Breast epithelium (tissue), 3 donors: ENCODE measurements at regions not wholly inside any gene's neighbourhood (a gene's known extent, or its start where the extent isn't known, plus 50 kb on each side); places are given as distances from the start of the nearest gene placed in this dataset.

Experiments
- POLR2A ChIP-seq: fragments of 450-650 bp; IDR thresholded peaks from one replicate; pipeline ENCODE4 v1.6.1; 2016; ENCODE audit warnings: antibody characterized with exemption, mild to moderate bottlenecking, moderate library complexity
- POLR2AphosphoS5 ChIP-seq, 3 donors: sonication (generic); formaldehyde crosslinking; IDR thresholded peaks; one replicate each; pipeline ENCODE4 v1.6.1; 2017; ENCODE audit warnings: antibody characterized with exemption in 3 of 3
- TF ChIP-seq, protein P1 (sequence below), 3 donors: fragments of 450-650 bp; IDR thresholded peaks; one replicate each; pipeline ENCODE4 v1.5.1; 2016 to 2017; ENCODE audit warnings: antibody characterized with exemption in 3 of 3, mild to moderate bottlenecking in 3 of 3, moderate library complexity in 3 of 3

DNA sequence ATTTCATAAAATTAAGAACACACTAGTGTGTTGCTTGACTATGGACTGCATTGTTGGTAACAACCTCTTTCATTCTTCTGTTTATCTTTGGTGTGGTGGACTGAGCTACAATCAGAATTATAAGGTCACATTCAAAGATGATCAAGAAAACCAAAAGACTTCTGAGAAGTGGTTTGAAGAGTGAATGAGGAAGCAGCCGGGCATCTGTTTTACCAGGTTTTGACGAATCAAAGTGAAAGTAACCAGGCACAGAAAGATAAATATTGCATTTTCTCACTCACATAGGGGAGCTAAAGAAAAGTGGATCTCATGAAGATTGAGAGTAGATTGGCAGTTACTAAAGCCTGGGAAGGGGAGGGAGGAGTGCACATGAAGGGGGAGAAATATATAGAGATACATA lies 589.1 kb downstream of the ZNF608 start:
- TF ChIP-seq, protein P1, sequence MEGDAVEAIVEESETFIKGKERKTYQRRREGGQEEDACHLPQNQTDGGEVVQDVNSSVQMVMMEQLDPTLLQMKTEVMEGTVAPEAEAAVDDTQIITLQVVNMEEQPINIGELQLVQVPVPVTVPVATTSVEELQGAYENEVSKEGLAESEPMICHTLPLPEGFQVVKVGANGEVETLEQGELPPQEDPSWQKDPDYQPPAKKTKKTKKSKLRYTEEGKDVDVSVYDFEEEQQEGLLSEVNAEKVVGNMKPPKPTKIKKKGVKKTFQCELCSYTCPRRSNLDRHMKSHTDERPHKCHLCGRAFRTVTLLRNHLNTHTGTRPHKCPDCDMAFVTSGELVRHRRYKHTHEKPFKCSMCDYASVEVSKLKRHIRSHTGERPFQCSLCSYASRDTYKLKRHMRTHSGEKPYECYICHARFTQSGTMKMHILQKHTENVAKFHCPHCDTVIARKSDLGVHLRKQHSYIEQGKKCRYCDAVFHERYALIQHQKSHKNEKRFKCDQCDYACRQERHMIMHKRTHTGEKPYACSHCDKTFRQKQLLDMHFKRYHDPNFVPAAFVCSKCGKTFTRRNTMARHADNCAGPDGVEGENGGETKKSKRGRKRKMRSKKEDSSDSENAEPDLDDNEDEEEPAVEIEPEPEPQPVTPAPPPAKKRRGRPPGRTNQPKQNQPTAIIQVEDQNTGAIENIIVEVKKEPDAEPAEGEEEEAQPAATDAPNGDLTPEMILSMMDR (IDR thresholded peaks at IDR 0.05): no peak
- TF ChIP-seq POLR2AphosphoS5 (IDR thresholded peaks at IDR 0.05) (no peak), POLR2A (no peak)
